WERI-Rb-1 (cell line): ENCODE measurements at regions not wholly inside any gene's neighbourhood (a gene's known extent, or its start where the extent isn't known, plus 50 kb on each side); places are given as distances from the start of the nearest gene placed in this dataset.

Experiments used
- DNase-seq: peaks from one replicate; pipeline ENCODE4 v3.0.0-alpha.2; 2020
- H3K27ac ChIP-seq: fragments of 250-450 bp; sonication (Bioruptor Pico); 2 replicates; pipeline ENCODE4 v1.5.1; 2020; ENCODE audit warnings: mild to moderate bottlenecking, moderate library complexity
- H3K27me3 ChIP-seq: fragments of 250-450 bp; sonication (Bioruptor Pico); 2 replicates; pipeline ENCODE4 v1.5.1; 2021; ENCODE audit warnings: mild to moderate bottlenecking, low read depth, moderate library complexity; ENCODE audit not compliant: insufficient read depth, severe bottlenecking
- H3K36me3 ChIP-seq: fragments of 250-450 bp; sonication (Bioruptor Pico); 2 replicates; pipeline ENCODE4 v1.5.1; 2020; ENCODE audit warnings: mild to moderate bottlenecking, moderate library complexity
- H3K4me3 ChIP-seq: 2 replicates; pipeline ENCODE4 v1.5.1; 2011; ENCODE audit warnings: low read depth, mild to moderate bottlenecking, control low read depth, low read length
- H3K9me3 ChIP-seq: fragments of 250-450 bp; sonication (Bioruptor Pico); 2 replicates; pipeline ENCODE4 v1.5.1; 2021; ENCODE audit warnings: mild to moderate bottlenecking, moderate library complexity; ENCODE audit not compliant: severe bottlenecking
- TF ChIP-seq, protein P1 (sequence below): IDR thresholded peaks from 2 replicates; pipeline ENCODE4 v1.5.1; 2011; ENCODE audit warnings: low read depth, mild to moderate bottlenecking, control low read depth, inconsistent platforms, low read length

DNA sequence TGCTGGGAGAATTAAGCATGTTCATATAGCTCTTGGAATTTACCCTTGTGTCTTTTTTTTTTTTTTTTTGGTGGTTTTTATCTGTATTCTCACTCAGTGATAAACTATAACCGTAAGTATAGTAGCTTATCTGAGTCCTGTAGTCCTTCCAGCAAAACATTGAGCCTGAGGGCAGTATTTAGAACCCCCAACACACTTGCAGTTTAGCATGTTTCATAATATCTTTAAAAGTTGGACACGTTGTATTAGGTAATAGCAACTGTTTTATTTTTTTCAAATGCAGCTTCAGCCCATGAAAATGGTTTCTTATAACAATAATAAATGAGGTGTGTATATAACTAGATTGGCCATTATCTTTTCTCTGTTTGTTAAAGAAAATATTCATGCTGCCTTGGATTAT lies 603.5 kb upstream of the HS6ST1 start:
- DNase-seq: no peak
- TF ChIP-seq, protein P1, sequence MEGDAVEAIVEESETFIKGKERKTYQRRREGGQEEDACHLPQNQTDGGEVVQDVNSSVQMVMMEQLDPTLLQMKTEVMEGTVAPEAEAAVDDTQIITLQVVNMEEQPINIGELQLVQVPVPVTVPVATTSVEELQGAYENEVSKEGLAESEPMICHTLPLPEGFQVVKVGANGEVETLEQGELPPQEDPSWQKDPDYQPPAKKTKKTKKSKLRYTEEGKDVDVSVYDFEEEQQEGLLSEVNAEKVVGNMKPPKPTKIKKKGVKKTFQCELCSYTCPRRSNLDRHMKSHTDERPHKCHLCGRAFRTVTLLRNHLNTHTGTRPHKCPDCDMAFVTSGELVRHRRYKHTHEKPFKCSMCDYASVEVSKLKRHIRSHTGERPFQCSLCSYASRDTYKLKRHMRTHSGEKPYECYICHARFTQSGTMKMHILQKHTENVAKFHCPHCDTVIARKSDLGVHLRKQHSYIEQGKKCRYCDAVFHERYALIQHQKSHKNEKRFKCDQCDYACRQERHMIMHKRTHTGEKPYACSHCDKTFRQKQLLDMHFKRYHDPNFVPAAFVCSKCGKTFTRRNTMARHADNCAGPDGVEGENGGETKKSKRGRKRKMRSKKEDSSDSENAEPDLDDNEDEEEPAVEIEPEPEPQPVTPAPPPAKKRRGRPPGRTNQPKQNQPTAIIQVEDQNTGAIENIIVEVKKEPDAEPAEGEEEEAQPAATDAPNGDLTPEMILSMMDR: no peak
- Histone ChIP-seq H3K36me3 (no peaks in the 10 kb centered on the region), H3K9me3 (peaks cover 5% of the 10 kb centered on the region), H3K27ac (no peak overlapping the region), H3K4me3 (no peak overlapping the region), H3K27me3 (no peaks in the 10 kb centered on the region)

DNA sequence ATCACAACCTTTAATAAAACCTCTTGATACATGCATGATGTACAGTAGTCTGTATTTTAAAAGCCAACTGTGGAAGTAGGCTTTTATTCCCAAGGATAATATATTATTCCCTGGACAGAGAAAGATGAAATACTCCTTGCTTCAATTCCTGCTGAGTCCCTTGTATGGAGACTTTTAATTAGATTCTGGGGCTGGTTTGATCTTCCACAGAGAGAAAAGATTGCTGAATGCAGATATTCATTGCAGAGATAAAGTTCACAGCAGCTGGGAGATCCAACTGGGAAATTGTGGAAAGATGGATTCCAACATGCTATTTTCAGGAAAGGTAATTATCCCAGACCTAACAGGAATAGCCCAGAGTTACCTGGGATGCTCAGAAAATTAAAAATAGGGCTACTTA lies 607.0 kb upstream of the HS6ST1 start:
- TF ChIP-seq, protein P1: no peak
- DNase-seq: no peak
- no peak overlapping the region for H3K27ac ChIP-seq
- H3K9me3 ChIP-seq: peaks cover 5% of the 10 kb centered on the region
- H3K27me3 ChIP-seq: no peaks in the 10 kb centered on the region
- H3K4me3 ChIP-seq: no peak overlapping the region
- H3K36me3 ChIP-seq: no peaks in the 10 kb centered on the region

DNA sequence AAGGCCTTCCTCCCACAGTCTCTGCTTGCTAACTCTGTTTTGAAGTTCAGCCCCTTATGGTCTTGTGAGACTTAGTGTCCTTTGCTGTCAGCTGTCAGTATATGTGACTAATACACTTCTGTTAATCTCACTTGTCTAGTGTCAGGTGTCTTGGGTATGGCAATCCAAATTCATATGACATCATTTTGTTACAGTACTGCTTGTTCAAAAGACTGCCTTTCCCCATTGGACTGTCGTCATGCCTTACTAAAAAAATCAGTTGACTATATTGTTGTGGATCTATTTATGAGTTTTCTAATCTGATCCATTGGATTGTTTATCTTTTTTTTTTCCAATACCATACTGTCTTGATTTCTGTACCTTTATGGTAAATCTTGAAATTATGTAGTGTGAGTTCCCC lies 611.4 kb upstream of the HS6ST1 start:
- Histone ChIP-seq H3K27me3 (no peaks in the 10 kb centered on the region), H3K9me3 (peaks cover 5% of the 10 kb centered on the region), H3K27ac (no peak overlapping the region), H3K36me3 (no peaks in the 10 kb centered on the region), H3K4me3 (no peak overlapping the region)
- DNase-seq: no peak
- TF ChIP-seq, protein P1: no peak

DNA sequence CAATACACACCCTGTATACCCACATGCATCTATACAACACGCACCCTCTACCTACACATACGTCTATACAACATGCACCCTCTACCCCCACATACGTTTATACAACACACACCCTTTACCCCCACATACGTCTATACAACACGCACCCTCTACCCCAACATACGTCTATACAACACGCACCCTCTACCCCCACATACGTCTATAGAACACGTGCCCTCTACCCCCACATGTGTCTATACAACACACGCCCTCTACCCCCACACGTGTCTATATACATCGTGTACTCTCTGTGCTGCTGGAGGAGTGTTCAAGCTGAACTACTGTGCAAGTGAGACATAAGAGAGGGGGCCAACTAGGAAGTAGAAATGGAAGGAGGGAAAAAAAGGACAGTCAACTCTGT lies 621.7 kb upstream of the HS6ST1 start:
- H3K27ac ChIP-seq: no peak overlapping the region

DNA sequence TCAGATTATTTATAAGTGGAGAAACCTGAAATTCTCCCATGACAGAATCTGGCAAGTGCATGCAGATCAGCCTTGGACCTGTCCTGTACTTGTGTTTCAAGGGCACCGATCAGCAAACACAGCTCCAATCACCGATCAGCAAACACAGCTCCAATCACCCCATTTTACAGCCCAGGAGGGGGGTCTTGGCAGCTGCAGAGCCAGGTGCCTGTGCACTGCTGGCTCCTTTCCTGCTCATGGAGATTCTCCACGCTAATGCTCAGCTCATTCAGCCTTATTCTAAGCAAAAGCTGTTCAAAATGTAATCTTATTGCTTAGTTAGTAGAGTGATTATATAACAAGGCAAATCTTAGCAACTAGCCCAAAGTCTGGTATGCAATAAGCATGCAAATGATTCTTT lies 623.1 kb upstream of the HS6ST1 start:
- DNase-seq: no peak
- TF ChIP-seq, protein P1: no peak
- Histone ChIP-seq H3K9me3 (peaks cover 3% of the 10 kb centered on the region), H3K27ac (no peak overlapping the region), H3K36me3 (no peaks in the 10 kb centered on the region), H3K4me3 (no peak overlapping the region), H3K27me3 (no peaks in the 10 kb centered on the region)

More for the DNA sequence above, 621.7 kb upstream of the HS6ST1 start:
- Histone ChIP-seq H3K36me3 (no peaks in the 10 kb centered on the region), H3K27me3 (no peaks in the 10 kb centered on the region), H3K4me3 (no peak overlapping the region), H3K9me3 (peaks cover 3% of the 10 kb centered on the region)
- no peak for DNase-seq
- TF ChIP-seq, protein P1: no peak

DNA sequence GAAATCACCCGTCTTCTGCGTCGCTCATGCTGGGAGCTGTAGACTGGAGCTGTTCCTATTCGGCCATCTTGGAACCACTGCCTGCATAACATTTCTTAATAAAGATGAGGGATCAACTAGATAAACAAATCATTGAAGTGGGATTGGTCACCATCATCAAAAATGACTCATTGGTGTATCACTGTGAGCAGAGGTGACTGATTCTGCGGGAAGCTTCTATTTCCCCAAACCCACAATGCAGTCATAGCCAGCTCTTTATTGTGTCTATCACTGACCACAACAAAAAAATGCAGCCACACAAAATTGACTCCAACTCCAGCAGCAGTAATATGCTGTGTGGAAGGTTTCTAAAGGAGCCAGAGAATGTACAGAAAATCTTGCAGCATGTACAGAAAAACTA lies 630.7 kb upstream of the HS6ST1 start:
- TF ChIP-seq, protein P1: no peak
- DNase-seq: no peak
- no peak overlapping the region for H3K27ac ChIP-seq
- no peaks in the 10 kb centered on the region for H3K36me3 ChIP-seq
- H3K9me3 ChIP-seq: peaks cover 3% of the 10 kb centered on the region
- H3K4me3 ChIP-seq: no peak overlapping the region
- H3K27me3 ChIP-seq: no peaks in the 10 kb centered on the region
